ENCODE measurements at regions not wholly inside any gene's neighbourhood (a gene's known extent, or its start where the extent isn't known, plus 50 kb on each side); places are given as distances from the start of the nearest gene placed in this dataset.

DNA sequence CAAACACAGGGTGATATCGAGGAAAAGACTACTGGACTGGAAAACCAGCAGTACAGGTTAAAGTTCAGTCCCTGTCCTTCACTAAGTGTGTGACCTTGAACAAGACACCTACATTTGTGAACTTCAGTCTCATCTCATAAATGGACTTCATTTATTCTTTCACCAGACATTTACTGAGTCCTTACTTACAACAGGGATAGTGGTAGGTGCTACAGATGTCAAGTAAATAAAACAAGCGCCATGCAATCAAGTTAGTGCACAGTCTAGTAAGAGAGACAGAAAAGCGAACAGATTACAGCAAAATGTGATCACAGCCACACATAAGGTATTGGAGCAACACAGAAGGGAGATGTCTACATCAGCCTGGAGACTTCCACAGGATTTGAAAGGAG is 413.2 kb downstream of the ACTL7B start (continued):
- TF ChIP-seq, protein P1, sequence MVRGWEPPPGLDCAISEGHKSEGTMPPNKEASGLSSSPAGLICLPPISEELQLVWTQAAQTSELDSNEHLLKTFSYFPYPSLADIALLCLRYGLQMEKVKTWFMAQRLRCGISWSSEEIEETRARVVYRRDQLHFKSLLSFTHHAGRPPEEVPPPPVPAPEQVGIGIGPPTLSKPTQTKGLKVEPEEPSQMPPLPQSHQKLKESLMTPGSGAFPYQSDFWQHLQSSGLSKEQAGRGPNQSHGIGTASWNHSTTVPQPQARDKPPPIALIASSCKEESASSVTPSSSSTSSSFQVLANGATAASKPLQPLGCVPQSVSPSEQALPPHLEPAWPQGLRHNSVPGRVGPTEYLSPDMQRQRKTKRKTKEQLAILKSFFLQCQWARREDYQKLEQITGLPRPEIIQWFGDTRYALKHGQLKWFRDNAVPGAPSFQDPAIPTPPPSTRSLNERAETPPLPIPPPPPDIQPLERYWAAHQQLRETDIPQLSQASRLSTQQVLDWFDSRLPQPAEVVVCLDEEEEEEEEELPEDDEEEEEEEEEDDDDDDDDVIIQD (CRISPR knock-in tag; IDR thresholded peaks at IDR 0.05; ENCODE audit: low read depth), result peak; percentile 78; the same call in 1 of the 2 replicates
- TF ChIP-seq HNF4A (CRISPR knock-in tag; IDR thresholded peaks at IDR 0.05), result peak; percentile 89

DNA sequence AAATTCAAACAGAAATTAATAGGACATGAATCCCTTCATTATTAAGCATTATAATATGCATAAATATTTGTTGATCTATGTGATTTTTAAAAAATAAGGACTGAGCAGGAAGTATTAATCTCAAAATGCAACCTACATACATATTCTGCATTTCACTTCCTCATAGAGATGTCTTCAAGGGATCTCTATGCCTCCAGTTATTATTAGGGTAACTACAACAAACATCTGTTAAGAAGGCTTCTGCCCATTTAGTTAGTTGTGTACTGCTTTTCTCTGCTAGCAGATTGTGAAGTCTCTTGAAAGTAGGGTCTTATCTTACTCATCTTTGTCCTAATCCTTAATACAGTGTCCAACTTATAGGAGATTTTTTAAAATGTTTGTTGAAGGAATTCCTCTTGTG is 414.1 kb downstream of the ACTL7B start:
- H3K4me3 ChIP-seq (replicated peaks in 1 of 3; ENCODE audit: insufficient read depth in 1 of 3, low read depth in 2 of 3, low read length in 3 of 3), result no peak overlapping the region

More for the DNA sequence above, 414.1 kb downstream of the ACTL7B start:
- peak overlapping the region; percentile 82 for H3K27ac ChIP-seq (ENCODE audit: extremely low read length, insufficient read depth, low read length)
- POLR2A ChIA-PET, result no interaction called here
- peaks cover 66% of the 10 kb centered on the region for H3K4me1 ChIP-seq (ENCODE audit: insufficient read depth, low read length)
- no peak for DNase-seq (ENCODE audit: low spot score)
- in situ Hi-C loops (cut with HindIII; ENCODE audit: extremely low pct_ligation_motif_present, low pct_unique_long_range_greater_than_20kb), result loop anchor here (25.0 kb wide), 1 partner anchor 321 kb away; no protein-coding TSS in a partner anchor
- TF ChIP-seq, protein P2, sequence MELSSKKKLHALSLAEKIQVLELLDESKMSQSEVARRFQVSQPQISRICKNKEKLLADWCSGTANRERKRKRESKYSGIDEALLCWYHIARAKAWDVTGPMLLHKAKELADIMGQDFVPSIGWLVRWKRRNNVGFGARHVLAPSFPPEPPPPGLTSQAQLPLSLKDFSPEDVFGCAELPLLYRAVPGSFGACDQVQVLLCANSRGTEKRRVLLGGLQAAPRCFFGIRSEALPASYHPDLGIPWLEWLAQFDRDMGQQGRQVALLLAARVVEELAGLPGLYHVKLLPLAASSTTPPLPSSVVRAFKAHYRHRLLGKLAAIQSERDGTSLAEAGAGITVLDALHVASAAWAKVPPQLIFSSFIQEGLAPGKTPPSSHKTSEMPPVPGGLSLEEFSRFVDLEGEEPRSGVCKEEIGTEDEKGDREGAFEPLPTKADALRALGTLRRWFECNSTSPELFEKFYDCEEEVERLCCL (CRISPR knock-in tag; IDR thresholded peaks at IDR 0.05; ENCODE audit: borderline replicate concordance), result no peak
- TF ChIP-seq ZNF670 (CRISPR knock-in tag; IDR thresholded peaks at IDR 0.05; ENCODE audit: borderline replicate concordance), result no peak
- no peak for TF ChIP-seq ZNF33B (CRISPR knock-in tag; IDR thresholded peaks at IDR 0.05)
- TF ChIP-seq ZNF235 (CRISPR knock-in tag; IDR thresholded peaks at IDR 0.05; ENCODE audit: borderline replicate concordance), result no peak
- no peak for TF ChIP-seq PHF21A (CRISPR knock-in tag; IDR thresholded peaks at IDR 0.05)
- no peak for TF ChIP-seq NFYC (CRISPR knock-in tag; IDR thresholded peaks at IDR 0.05)
- TF ChIP-seq NFIB (CRISPR knock-in tag; IDR thresholded peaks at IDR 0.05; ENCODE audit: borderline replicate concordance), result no peak
- no peak for TF ChIP-seq SIX1 (CRISPR knock-in tag; IDR thresholded peaks at IDR 0.05; ENCODE audit: borderline replicate concordance)
- TF ChIP-seq, protein P3, sequence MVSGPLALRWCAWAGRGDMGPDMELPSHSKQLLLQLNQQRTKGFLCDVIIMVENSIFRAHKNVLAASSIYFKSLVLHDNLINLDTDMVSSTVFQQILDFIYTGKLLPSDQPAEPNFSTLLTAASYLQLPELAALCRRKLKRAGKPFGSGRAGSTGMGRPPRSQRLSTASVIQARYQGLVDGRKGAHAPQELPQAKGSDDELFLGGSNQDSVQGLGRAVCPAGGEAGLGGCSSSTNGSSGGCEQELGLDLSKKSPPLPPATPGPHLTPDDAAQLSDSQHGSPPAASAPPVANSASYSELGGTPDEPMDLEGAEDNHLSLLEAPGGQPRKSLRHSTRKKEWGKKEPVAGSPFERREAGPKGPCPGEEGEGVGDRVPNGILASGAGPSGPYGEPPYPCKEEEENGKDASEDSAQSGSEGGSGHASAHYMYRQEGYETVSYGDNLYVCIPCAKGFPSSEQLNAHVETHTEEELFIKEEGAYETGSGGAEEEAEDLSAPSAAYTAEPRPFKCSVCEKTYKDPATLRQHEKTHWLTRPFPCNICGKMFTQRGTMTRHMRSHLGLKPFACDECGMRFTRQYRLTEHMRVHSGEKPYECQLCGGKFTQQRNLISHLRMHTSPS (CRISPR knock-in tag; IDR thresholded peaks at IDR 0.05; ENCODE audit: low read depth), result no peak
- no peak overlapping the region for H3K4me2 ChIP-seq (ENCODE audit: low read depth, low read length)
- no peak overlapping the region for H2AFZ ChIP-seq (ENCODE audit: low read length)
- CTCF ChIA-PET (ENCODE audit: low intra/inter-chr PET ratio, low total read pairs), result no interaction called here
- H3K79me2 ChIP-seq (ENCODE audit: insufficient read depth, low read length), result no peaks in the 10 kb centered on the region
- H4K20me1 ChIP-seq (ENCODE audit: insufficient read depth, low read length), result no peaks in the 10 kb centered on the region
- intact Hi-C loops (cut with micrococcal nuclease; ENCODE audit: unreplicated experiment), result no loop called here
- H3K27me3 ChIP-seq (ENCODE audit: control insufficient read depth in 1 of 2, insufficient read depth in 2 of 2, low read length in 2 of 2), result no peaks in the 10 kb centered on the region
- FAIRE-seq, result no peak
- no peak for ATAC-seq
- no peaks in the 10 kb centered on the region for H3K9me3 ChIP-seq (ENCODE audit: low read length)
- H3K36me3 ChIP-seq (replicated peaks in 1 of 2; ENCODE audit: control insufficient read depth in 1 of 2, insufficient read depth in 2 of 2, low read length in 2 of 2), result no peaks in the 10 kb centered on the region
- no peak overlapping the region for H3K9ac ChIP-seq (ENCODE audit: insufficient read depth, low read depth, low read length)
- no TSS peak for BruUV-seq (replicated peaks)

Data from HepG2 (cell line).